A549 (cell line): ENCODE measurements at regions not wholly inside any gene's neighbourhood (a gene's known extent, or its start where the extent isn't known, plus 50 kb on each side); places are given as distances from the start of the nearest gene placed in this dataset.

Experiments
- CTCF ChIP-seq: fragments of >200 bp; sonication (Bioruptor Twin); formaldehyde crosslinking; IDR thresholded peaks from 3 replicates; pipeline ENCODE4 v1.5.1; 2016
- EP300 ChIP-seq, 2 experiments: fragments of >200 bp; sonication (Bioruptor Twin); formaldehyde crosslinking; IDR thresholded peaks; 2 replicates in 1 of 2; 3 replicates in 1 of 2; pipeline ENCODE4 v1.6.1; 2016 to 2017
- KDM1A ChIP-seq: fragments of 200-600 bp; sonication (generic); IDR thresholded peaks from 2 replicates; pipeline ENCODE4 v1.6.1; 2016; ENCODE audit warnings: low read depth, mild to moderate bottlenecking
- MAFK ChIP-seq: fragments of 450-650 bp; IDR thresholded peaks from 2 replicates; pipeline ENCODE4 v1.6.1; 2014; ENCODE audit not compliant: partially characterized antibody
- MAX ChIP-seq: IDR thresholded peaks from 2 replicates; pipeline ENCODE4 v1.6.1; 2012
- PHF8 ChIP-seq: fragments of 200-600 bp; sonication (generic); IDR thresholded peaks from 2 replicates; pipeline ENCODE4 v1.6.1; 2016; ENCODE audit warnings: low read depth, mild to moderate bottlenecking, antibody characterized with exemption, moderate library complexity, borderline replicate concordance
- POLR2A ChIP-seq: IDR thresholded peaks from 2 replicates; pipeline ENCODE4 v1.6.1; 2012; ENCODE audit warnings: mild to moderate bottlenecking, low read length
- SREBF2 ChIP-seq: fragments of 450-650 bp; IDR thresholded peaks from 2 replicates; pipeline ENCODE4 v1.6.1; 2014; ENCODE audit warnings: mild to moderate bottlenecking, moderate library complexity

- TF ChIP-seq MAX (no peak), MAFK (no peak), POLR2A (no peak), CTCF (no peak), PHF8 (no peak), SREBF2 (no peak), KDM1A (no peak), EP300 (IDR thresholded peaks at IDR 0.05) (no peak)
Measured at GRCh38 chr3:176262071-176262470, 935.2 kb downstream of the TBL1XR1 start.
